ENCODE measurements at regions not wholly inside any gene's neighbourhood (a gene's known extent, or its start where the extent isn't known, plus 50 kb on each side); places are given as distances from the start of the nearest gene placed in this dataset.
A peak's percentile ranks its signal among the peaks of the same experiment; 100 is the strongest.
"Not testable (repeated sequence)": the region's sequence is repeated elsewhere in the genome, so short reads cannot be mapped to it uniquely, and the experiment has no call there.

GRCh38 chr5:2863133-2863532 lies 111.7 kb upstream of the IRX2 start:
- DNase-seq, result no peak

- not testable (repeated sequence) for DNase-seq
These were observed 110.7 kb upstream of the IRX2 start for GRCh38 chr5:2862176-2862575.

GRCh38 chr5:2861605-2862004 lies 110.1 kb upstream of the IRX2 start:
- DNase-seq, result no peak

DNA sequence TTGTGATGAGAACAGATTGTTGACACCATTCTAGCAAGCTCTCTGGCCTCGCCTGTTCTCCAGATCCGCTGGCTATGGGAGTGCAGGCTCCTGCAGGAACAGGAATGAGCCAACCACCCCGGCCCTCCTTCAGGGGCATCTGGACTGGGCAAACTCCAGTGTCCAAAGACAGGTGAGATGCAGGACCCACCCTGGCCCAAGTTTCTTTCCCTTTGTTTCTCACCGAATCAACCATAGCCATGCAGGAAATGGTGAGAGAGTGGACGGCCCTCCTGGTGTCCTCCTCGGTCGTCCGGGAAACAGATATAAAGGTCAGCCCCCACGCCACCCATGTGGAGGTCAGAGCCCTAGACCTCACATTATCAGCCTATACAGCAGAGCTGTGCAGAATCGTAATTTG lies 108.6 kb upstream of the IRX2 start:
- no peak for DNase-seq

DNA sequence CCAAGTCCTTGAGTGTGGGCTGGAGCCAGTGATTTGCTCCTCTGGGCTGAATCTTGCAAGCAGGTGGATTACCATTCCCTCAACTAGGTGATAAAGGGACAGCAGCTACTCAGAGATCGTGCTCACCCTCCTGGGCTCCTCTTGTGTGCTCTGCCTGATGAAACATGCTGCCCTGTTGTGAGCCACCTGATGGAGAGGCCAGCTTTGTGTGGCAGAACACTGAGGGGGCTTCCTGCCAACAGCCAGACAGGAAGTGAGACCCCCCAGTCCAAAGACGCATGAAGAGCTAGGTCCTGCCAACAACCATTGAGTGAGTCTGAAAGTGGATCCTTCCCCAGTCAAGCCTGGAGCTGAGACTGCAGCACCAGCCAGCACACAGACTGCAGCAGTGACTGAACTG lies 106.4 kb upstream of the IRX2 start:
- DNase-seq, result no peak

GRCh38 chr5:2856206-2856605 lies 104.7 kb upstream of the IRX2 start:
- DNase-seq, result no peak

- no peak for DNase-seq
These were observed 101.0 kb upstream of the IRX2 start for GRCh38 chr5:2852446-2852845.

GRCh38 chr5:2851895-2852294 lies 100.4 kb upstream of the IRX2 start:
- no peak for DNase-seq

DNA sequence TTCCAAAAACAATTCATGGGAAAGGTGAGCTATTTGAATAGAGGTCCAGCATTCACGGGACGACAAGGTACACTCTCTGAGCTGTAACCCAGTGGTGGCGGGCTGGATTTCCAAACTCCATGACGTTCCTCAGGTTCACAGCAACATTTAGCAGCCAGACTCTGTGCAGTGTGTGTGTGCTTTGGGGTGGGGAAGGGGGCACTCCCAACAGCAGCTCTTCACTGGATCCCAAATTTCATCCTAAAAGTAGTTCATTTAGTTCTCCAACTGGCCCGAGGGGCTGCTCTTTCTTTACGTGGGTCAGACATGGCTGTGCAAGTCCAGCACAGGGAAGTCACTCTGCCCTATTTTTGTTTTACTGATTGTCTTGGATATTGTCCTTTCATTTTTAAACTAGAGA lies 98.0 kb upstream of the IRX2 start:
- DNase-seq, result no peak

GRCh38 chr5:2848619-2849018 lies 97.1 kb upstream of the IRX2 start:
- DNase-seq, result peak in 1 of 2 donors; percentile 2

DNA sequence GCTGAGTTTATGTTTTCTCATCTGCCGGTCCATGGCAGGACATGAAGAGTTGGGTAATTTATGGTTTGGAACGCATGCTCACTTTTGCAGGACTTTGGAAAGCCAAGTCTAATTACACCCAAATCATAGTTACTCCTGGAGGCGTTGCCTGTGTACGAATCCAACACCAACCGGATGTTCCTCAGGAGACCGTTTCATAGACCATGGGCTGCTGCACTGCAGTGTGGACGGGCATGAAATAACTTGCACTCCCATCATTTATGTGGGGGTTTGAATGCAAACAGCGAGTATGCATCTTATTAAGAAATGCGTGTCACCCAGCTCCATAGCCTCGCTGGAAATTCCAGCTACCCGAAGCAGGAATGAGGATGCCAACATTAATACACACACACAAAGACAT lies 96.1 kb upstream of the IRX2 start:
- no peak for DNase-seq

- no peak for DNase-seq
These were observed 89.7 kb upstream of the IRX2 start for GRCh38 chr5:2841208-2841607.

GRCh38 chr5:2840372-2840915 lies 89.0 kb upstream of the IRX2 start:
- peak in 1 of 2 donors; percentile 5 for DNase-seq

DNA sequence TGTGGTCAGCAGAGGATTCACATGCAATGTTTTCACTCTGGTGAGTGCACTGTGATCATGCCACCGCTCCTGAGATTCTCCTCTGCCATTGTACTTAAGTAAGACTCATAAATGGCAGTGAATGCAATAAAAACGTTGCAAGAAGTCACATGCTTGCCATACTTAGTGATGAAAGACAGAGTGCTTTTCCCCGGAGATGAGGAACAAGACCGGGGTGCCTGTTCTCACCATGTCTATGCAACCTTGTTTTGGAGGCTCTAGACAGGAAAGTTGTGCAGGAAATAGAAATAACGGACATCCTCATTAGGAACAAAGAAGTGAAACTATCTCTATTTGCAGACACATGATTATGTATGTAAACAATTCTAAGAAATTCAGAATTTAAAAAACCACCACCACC lies 84.7 kb upstream of the IRX2 start:
- DNase-seq, result no peak

DNA sequence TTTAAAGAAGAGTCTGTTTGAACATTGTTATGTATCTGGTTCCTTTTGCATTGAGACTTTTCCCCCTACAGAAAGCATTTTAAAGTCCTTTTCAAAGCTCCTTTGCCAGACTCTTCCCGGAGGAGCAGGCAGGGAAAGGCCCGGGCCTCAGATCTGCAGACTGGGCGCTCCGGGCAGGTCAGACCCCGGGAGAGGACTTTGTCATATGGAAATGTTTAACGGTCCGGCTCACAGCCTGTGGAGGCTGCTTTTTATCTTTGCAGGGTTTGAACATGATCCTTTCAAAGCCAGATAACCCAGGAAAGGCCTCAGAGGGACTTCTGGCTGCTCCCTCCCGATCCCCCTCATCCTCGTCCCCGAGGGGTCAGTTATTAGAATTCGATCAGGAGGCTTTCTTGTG lies 82.1 kb upstream of the IRX2 start:
- no peak for DNase-seq

DNA sequence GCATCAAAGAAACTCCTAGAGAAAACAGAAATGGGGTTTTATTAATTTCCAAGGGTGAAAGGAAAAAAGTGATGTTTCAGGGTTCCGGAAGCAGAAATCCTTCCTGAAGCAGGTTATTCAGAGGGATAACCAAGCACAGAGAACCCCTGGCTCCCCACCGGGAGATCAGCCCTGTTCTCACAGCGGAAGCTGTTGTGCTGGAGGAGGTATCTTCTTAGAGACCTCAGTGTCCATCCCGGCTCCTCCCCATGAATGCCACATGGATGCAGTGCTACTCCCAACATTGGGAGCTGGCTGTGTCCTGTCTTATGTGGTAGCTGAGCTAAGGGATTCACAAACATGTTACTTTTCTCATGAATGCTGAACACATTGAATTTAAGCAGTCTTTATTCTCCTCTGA lies 80.9 kb upstream of the IRX2 start:
- DNase-seq, result no peak

- DNase-seq, result no peak
These were observed 77.8 kb upstream of the IRX2 start for GRCh38 chr5:2829239-2829638.

GRCh38 chr5:2818936-2819335 lies 67.5 kb upstream of the IRX2 start:
- DNase-seq, result no peak

DNA sequence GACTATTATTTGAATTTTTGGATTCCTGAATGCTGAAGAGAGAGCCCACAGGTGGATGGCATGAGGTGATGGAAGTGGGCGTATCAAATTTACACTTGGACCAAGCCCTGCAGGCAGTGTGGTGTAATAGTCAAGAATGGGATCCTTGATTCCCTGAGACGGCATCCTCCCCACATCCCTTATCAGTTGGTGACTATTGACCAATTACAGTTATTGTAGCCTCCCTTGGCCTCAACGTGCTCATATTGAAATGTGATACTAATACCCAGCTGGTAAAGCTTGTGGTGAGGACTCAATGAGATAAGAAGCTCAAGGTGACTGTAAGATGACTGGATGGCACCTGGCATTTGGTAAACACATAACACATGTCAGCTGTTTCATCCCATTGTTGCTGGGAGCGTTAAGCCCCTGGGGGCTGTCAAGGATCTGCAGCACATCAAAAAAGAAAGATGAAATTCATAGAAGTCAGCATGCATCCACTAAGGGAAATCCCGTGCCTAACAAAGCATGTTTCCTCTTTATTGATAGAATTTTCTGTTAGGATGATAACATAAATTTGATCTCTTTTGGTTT lies 65.6 kb upstream of the IRX2 start:
- DNase-seq, result no peak

DNA sequence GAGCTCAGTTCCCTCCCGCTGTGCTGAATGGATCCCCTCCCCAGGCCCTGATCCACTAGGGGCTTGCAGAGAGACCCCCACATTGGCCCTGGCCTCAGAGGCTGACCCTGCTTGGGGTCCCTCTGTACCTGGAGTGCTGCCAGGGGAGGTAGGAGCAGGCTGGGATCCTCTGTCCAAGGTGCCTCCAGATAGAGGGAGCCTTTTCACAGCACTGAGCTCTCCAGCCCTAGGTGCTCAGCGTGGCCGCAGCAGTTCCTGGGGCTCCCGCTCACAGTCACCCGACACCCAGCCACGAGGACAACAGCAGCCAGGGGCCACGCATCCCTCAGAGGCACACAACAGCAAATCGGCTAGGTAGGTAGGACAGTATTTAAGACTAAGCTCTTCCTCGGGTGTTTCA lies 62.2 kb upstream of the IRX2 start:
- no peak for DNase-seq

- DNase-seq, result no peak
These were observed 59.2 kb upstream of the IRX2 start for GRCh38 chr5:2810644-2811043.

DNA sequence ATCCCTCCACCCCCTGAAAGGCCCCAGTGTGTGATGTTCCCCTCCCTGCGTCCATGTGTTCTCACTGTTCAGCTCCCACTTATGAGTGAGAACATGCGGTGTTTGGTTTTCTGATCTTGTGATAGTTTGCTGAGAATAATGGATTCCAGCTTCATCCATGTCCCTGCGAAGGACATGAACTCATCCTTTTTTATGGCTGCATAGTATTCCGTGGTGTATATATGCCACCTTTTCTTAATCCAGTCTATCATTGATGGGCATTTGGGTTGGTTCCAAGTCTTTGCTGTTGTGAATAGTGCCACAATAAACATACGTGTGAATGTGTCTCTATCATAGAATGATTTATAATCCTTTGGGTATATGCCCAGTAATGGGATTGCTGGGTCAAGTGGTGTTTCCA lies 55.8 kb upstream of the IRX2 start:
- not testable (repeated sequence) for DNase-seq

DNA sequence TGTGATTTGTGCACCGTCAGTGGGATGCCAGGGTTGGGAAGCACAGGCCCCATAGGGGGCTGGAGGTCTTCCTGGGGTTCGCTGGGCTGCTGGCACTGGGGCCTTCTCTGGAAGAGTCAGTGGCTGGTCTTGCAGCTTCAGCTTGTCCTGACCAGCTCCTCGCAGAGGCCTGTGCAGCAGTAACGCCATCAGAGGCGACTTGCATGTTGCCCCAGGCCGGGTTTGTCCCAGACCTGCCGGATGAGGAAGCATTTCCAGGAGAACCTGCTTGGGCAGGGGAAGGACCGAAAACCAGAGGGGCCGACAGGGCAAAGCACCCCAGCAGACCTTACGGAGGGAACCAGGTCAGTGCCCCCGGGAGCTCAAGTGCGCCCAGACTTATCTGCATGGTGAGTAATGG lies 54.7 kb upstream of the IRX2 start:
- DNase-seq, result no peak

- no peak for DNase-seq
These were observed 53.6 kb upstream of the IRX2 start for GRCh38 chr5:2805080-2805479.

GRCh38 chr5:2803751-2804150 lies 52.3 kb upstream of the IRX2 start:
- no peak for DNase-seq
